Endothelial cell (in vitro differentiated cells): ENCODE measurements at regions not wholly inside any gene's neighbourhood (a gene's known extent, or its start where the extent isn't known, plus 50 kb on each side); places are given as distances from the start of the nearest gene placed in this dataset.
"Not testable (repeated sequence)": the region's sequence is repeated elsewhere in the genome, so short reads cannot be mapped to it uniquely, and the experiment has no call there.

ENCODE experiments used
- DNase-seq: peaks from one replicate; pipeline ENCODE4 v3.0.0; 2021; ENCODE audit warnings: low spot score
- H3K27ac Mint-ChIP-seq: one replicate; pipeline ENCODE4 v1.8.0; 2021; ENCODE audit warnings: mixed read lengths, inconsistent platforms; ENCODE audit not compliant: unreplicated experiment
- H3K27me3 Mint-ChIP-seq: one replicate; pipeline ENCODE4 v1.8.0; 2021; ENCODE audit warnings: mild to moderate bottlenecking, moderate library complexity, mixed read lengths, inconsistent platforms; ENCODE audit not compliant: unreplicated experiment
- H3K36me3 Mint-ChIP-seq: one replicate; pipeline ENCODE4 v1.8.0; 2021; ENCODE audit warnings: mild to moderate bottlenecking, low read depth, mixed read lengths, inconsistent platforms; ENCODE audit not compliant: unreplicated experiment
- H3K4me1 Mint-ChIP-seq: one replicate; pipeline ENCODE4 v1.8.0; 2021; ENCODE audit warnings: mild to moderate bottlenecking, mixed read lengths, inconsistent platforms; ENCODE audit not compliant: unreplicated experiment
- H3K4me3 Mint-ChIP-seq: one replicate; pipeline ENCODE4 v1.8.0; 2021; ENCODE audit warnings: mild to moderate bottlenecking, mixed read lengths, inconsistent platforms; ENCODE audit not compliant: unreplicated experiment
- H3K9me3 Mint-ChIP-seq: one replicate; pipeline ENCODE4 v1.8.0; 2021; ENCODE audit warnings: mixed read lengths, inconsistent platforms; ENCODE audit not compliant: unreplicated experiment
- TF ChIP-seq, protein P1 (sequence below): fragments of 200-600 bp; sonication (generic); IDR thresholded peaks from one replicate; pipeline ENCODE4 v1.5.0; 2021; ENCODE audit warnings: antibody characterized with exemption; ENCODE audit not compliant: unreplicated experiment

GRCh38 chr1:114251573-114251939 lies 97.9 kb upstream of the SYT6 start:
- Mint-ChIP-seq H3K4me3 (no peak overlapping the region), H3K4me1 (no peaks in the 10 kb centered on the region), H3K27ac (no peak overlapping the region), H3K9me3 (no peaks in the 10 kb centered on the region), H3K36me3 (no peaks in the 10 kb centered on the region), H3K27me3 (peaks cover 2% of the 10 kb centered on the region)
- TF ChIP-seq, protein P1, sequence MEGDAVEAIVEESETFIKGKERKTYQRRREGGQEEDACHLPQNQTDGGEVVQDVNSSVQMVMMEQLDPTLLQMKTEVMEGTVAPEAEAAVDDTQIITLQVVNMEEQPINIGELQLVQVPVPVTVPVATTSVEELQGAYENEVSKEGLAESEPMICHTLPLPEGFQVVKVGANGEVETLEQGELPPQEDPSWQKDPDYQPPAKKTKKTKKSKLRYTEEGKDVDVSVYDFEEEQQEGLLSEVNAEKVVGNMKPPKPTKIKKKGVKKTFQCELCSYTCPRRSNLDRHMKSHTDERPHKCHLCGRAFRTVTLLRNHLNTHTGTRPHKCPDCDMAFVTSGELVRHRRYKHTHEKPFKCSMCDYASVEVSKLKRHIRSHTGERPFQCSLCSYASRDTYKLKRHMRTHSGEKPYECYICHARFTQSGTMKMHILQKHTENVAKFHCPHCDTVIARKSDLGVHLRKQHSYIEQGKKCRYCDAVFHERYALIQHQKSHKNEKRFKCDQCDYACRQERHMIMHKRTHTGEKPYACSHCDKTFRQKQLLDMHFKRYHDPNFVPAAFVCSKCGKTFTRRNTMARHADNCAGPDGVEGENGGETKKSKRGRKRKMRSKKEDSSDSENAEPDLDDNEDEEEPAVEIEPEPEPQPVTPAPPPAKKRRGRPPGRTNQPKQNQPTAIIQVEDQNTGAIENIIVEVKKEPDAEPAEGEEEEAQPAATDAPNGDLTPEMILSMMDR: no peak
- no peak for DNase-seq

GRCh38 chr1:114250683-114251572 lies 97.3 kb upstream of the SYT6 start:
- Mint-ChIP-seq H3K36me3 (no peaks in the 10 kb centered on the region), H3K9me3 (no peaks in the 10 kb centered on the region), H3K4me3 (no peak overlapping the region), H3K27me3 (peaks cover 3% of the 10 kb centered on the region), H3K4me1 (no peaks in the 10 kb centered on the region), H3K27ac (no peak overlapping the region)
- TF ChIP-seq, protein P1: no peak
- DNase-seq: no peak

DNA sequence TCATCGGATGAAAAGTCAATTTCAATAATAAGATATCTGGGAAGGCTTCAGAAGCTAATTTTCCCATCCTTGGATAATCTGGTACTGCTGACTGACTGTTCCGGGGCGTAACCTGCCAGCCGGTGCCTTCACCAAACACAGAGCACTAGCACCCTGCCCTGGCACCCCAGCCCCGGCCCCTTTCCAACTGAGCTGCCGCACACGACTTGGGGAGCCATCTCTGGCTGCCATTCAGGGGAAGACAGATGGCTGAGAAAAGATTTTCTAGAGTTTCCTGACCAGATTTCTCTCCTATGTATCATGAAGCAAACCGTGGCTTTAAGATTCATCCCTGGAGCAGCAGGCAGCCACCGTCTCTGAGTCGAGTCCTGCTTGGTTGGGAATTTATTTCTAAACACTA lies 96.0 kb upstream of the SYT6 start:
- H3K4me1 Mint-ChIP-seq: no peaks in the 10 kb centered on the region
- H3K27ac Mint-ChIP-seq: no peak overlapping the region
- H3K4me3 Mint-ChIP-seq: no peak overlapping the region
- TF ChIP-seq, protein P1: no peak
- peaks cover 4% of the 10 kb centered on the region for H3K27me3 Mint-ChIP-seq
- no peaks in the 10 kb centered on the region for H3K36me3 Mint-ChIP-seq
- no peaks in the 10 kb centered on the region for H3K9me3 Mint-ChIP-seq
- DNase-seq: no peak

DNA sequence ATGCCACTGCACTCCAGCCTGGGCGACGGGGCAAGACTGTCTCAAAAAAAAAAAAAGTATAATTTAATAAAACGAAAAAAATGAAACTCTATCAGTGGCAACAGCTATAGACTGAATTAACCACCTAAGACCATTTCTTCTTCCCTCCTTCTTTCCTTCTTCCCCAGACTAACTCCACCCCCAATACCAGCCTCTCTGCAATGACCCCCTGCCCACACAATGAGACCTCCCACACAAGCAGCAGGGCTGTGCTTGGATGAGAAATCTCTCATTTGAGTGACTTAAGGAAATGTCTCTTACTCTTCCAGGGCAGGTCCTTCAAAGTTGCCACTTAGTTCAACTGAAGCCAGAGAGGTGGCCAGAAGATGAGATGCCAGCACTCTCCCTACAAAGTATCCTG lies 94.5 kb upstream of the SYT6 start:
- Mint-ChIP-seq H3K27ac (no peak overlapping the region), H3K9me3 (peaks cover 4% of the 10 kb centered on the region), H3K4me1 (no peaks in the 10 kb centered on the region), H3K27me3 (peaks cover 4% of the 10 kb centered on the region), H3K36me3 (no peaks in the 10 kb centered on the region), H3K4me3 (no peak overlapping the region)
- DNase-seq: no peak
- TF ChIP-seq, protein P1: no peak

GRCh38 chr1:114242531-114243210 lies 89.0 kb upstream of the SYT6 start:
- H3K4me1 Mint-ChIP-seq, DNase-seq, H3K4me3 Mint-ChIP-seq, H3K27me3 Mint-ChIP-seq, H3K36me3 Mint-ChIP-seq, H3K27ac Mint-ChIP-seq: not testable (repeated sequence)
- peaks cover 11% of the 10 kb centered on the region for H3K9me3 Mint-ChIP-seq
